ENCODE measurements at regions not wholly inside any gene's neighbourhood (a gene's known extent, or its start where the extent isn't known, plus 50 kb on each side); places are given as distances from the start of the nearest gene placed in this dataset.
"Not testable (repeated sequence)": the region's sequence is repeated elsewhere in the genome, so short reads cannot be mapped to it uniquely, and the experiment has no call there.

- FAIRE-seq (no peak), DNase-seq (ENCODE audit: low spot score in 2 of 2) (no peak)
These were observed 1367.0 kb downstream of the OTOL1 start for GRCh38 chr3:162863579-162863978.

GRCh38 chr3:162865466-162865865 is 1368.9 kb downstream of the OTOL1 start:
- no peak for FAIRE-seq
- DNase-seq (ENCODE audit: low spot score in 2 of 2) = no peak

- no peak for FAIRE-seq
These were observed 1382.5 kb downstream of the OTOL1 start for GRCh38 chr3:162879021-162879562.

GRCh38 chr3:162884373-162884772 is 1387.8 kb downstream of the OTOL1 start:
- no peak for DNase-seq (ENCODE audit: low spot score in 2 of 2)
- no peak for FAIRE-seq

More at GRCh38 chr3:162879021-162879562, 1382.5 kb downstream of the OTOL1 start:
- DNase-seq (ENCODE audit: low spot score in 2 of 2) = no peak

GRCh38 chr3:162892921-162893793 is 1396.5 kb downstream of the OTOL1 start:
- no peak for FAIRE-seq
- no peak for DNase-seq (ENCODE audit: low spot score in 2 of 2)

GRCh38 chr3:162897291-162897690 is 1400.7 kb downstream of the OTOL1 start:
- DNase-seq (ENCODE audit: low spot score in 2 of 2) (no peak), FAIRE-seq (no peak)

- FAIRE-seq (no peak), DNase-seq (ENCODE audit: low spot score in 2 of 2) (no peak)
These were observed 1435.9 kb downstream of the OTOL1 start for GRCh38 chr3:162932503-162932902.

- FAIRE-seq (no peak), DNase-seq (ENCODE audit: low spot score in 2 of 2) (no peak)
These were observed 1437.0 kb downstream of the OTOL1 start for GRCh38 chr3:162933656-162934055.

GRCh38 chr3:162936706-162937105 is 1440.1 kb downstream of the OTOL1 start:
- DNase-seq (ENCODE audit: low spot score in 2 of 2) (no peak), FAIRE-seq (no peak)

- FAIRE-seq = no peak
These were observed 1441.5 kb downstream of the OTOL1 start for GRCh38 chr3:162938083-162938482.

GRCh38 chr3:162945626-162946025 is 1449.0 kb downstream of the OTOL1 start:
- DNase-seq (ENCODE audit: low spot score in 2 of 2) = no peak
- no peak for FAIRE-seq

More at GRCh38 chr3:162938083-162938482, 1441.5 kb downstream of the OTOL1 start:
- DNase-seq (ENCODE audit: low spot score in 2 of 2) = no peak

GRCh38 chr3:162956711-162957110 is 1460.1 kb downstream of the OTOL1 start:
- FAIRE-seq = no peak

GRCh38 chr3:162960269-162960668 is 1463.7 kb downstream of the OTOL1 start:
- DNase-seq (ENCODE audit: low spot score in 2 of 2) = no peak
- no peak for FAIRE-seq

More at GRCh38 chr3:162956711-162957110, 1460.1 kb downstream of the OTOL1 start:
- no peak for DNase-seq (ENCODE audit: low spot score in 2 of 2)

- DNase-seq (ENCODE audit: low spot score in 2 of 2) (no peak), FAIRE-seq (no peak)
These were observed 1473.7 kb downstream of the OTOL1 start for GRCh38 chr3:162970292-162970691.

- FAIRE-seq (no peak), DNase-seq (ENCODE audit: low spot score in 2 of 2) (no peak)
These were observed 1475.1 kb downstream of the OTOL1 start for GRCh38 chr3:162971715-162972114.

GRCh38 chr3:162973428-162973917 is 1476.9 kb downstream of the OTOL1 start:
- FAIRE-seq (no peak), DNase-seq (ENCODE audit: low spot score in 2 of 2) (no peak)

- DNase-seq (ENCODE audit: low spot score in 2 of 2) = no peak
- FAIRE-seq = no peak
These were observed 1481.5 kb downstream of the OTOL1 start for GRCh38 chr3:162978136-162978535.

- DNase-seq (ENCODE audit: low spot score in 2 of 2) (no peak), FAIRE-seq (no peak)
These were observed 1488.1 kb downstream of the OTOL1 start for GRCh38 chr3:162984746-162985145.

- DNase-seq (ENCODE audit: low spot score in 2 of 2) = not testable (repeated sequence)
These were observed 1490.6 kb downstream of the OTOL1 start for GRCh38 chr3:162987085-162987794.

GRCh38 chr3:162992741-162993140 is 1496.1 kb downstream of the OTOL1 start:
- FAIRE-seq (no peak), DNase-seq (ENCODE audit: low spot score in 2 of 2) (no peak)

More at GRCh38 chr3:162987085-162987794, 1490.6 kb downstream of the OTOL1 start:
- FAIRE-seq = not testable (repeated sequence)

- DNase-seq (ENCODE audit: low spot score in 2 of 2) = no peak
- FAIRE-seq = no peak
These were observed 1497.6 kb downstream of the OTOL1 start for GRCh38 chr3:162994165-162994564.

All from frontal cortex (tissue), 3 donors.